ENCODE measurements at regions not wholly inside any gene's neighbourhood (a gene's known extent, or its start where the extent isn't known, plus 50 kb on each side); places are given as distances from the start of the nearest gene placed in this dataset.
"Not testable (repeated sequence)": the region's sequence is repeated elsewhere in the genome, so short reads cannot be mapped to it uniquely, and the experiment has no call there.

DNA sequence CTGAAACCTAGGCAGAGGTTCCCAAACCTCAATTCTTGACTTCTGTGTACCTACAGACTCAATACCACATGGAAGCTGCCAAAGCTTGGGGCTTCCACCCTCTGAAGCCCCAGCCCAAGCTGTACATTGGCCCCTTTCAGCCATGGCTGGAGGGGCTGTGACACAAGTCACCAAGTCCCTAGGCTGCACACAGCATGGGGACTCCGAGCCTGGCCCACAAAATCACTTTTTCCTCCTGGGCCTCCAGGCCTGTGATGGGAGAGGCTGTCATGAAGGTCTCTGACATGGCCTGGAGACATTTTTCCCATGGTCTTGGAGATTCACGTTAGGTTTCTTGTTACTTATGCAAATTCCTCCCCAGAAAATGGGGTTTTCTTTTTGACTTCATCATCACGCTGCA, 217.5 kb upstream of the ALCAM start:
- not testable (repeated sequence) for TF ChIP-seq ZNF274 (IDR thresholded peaks at IDR 0.05; ENCODE audit: low read depth, low read length); YY1 (IDR thresholded peaks at IDR 0.05; ENCODE audit: insufficient read depth, insufficient read length)
